Heart left ventricle (tissue), 13 donors: ENCODE measurements at regions not wholly inside any gene's neighbourhood (a gene's known extent, or its start where the extent isn't known, plus 50 kb on each side); places are given as distances from the start of the nearest gene placed in this dataset.

Experiments
- POLR2A ChIP-seq, 2 donors: fragments of 450-650 bp; IDR thresholded peaks; one replicate each; pipeline ENCODE4 v1.6.1; 2017; ENCODE audit warnings: antibody characterized with exemption in 2 of 2, mild to moderate bottlenecking in 2 of 2, moderate library complexity in 2 of 2
- TF ChIP-seq, protein P1 (sequence below), 12 donors: fragments of 200-600 bp; sonication (generic) in 4 of 12; IDR thresholded peaks; one replicate each; pipeline versions ENCODE4 v1.5.0 to v1.8.0; 2018 to 2022; ENCODE audit warnings: antibody characterized with exemption in 12 of 12, mild to moderate bottlenecking in 5 of 12
- donor health status: ischemic (EF 13 %, LVEDD 7.1; RV severe dilation, severe dysfunction).
- donor health status: DM: no; HTN: yes; CAD: no.
- donor health status: DM: no; HTN: no; CAD: no.
- donor health status: ischemic (EF 25% LVEDD 6.9; RV normal size, moderate dysfunction).
- donor health status: ischemic (EF 25% LVEDD 5.7; RV mildly dilated, moderate dysfunction).
- donor health status: ischemic (EF 35%, LVEDD 5.7; RV mildly dilated, moderate dysfunction).
- donor health status: nonischemic (EF 11% LVEDD 7.7; RV severe dilation, severe dysfunction).
- donor health status: DM: yes; HTN: yes; CAD: no.
- donor health status: PGD.
- donor health status: ischemic (EF 29% LVEDD 5.4; RV normal size, mild dysfunction).
- donor health status: nonischemic (EF 23%, LVEDD 6.1; RV moderate dilation, normal function).

DNA sequence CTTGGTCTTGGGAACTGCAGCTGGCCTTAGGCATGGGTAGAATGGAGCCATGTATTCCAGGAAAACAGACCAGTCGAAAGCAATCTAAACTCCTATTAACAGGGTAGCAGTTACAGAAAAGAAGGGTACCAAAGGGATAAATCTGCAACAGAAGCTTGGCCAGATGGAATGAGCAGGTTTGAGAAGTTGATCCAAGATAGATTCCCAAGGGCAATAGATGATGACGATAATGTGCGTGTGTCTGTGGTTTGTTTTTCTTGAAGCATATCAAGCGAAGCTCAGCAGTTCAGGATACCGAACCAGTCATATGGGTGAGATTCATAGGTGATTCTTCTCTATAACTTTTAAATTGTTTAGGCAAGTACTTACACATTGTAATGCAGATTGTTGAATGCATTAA, 203.8 kb upstream of the SEMA6D start:
- no peak for TF ChIP-seq POLR2A (IDR thresholded peaks at IDR 0.05)
- TF ChIP-seq, protein P1, sequence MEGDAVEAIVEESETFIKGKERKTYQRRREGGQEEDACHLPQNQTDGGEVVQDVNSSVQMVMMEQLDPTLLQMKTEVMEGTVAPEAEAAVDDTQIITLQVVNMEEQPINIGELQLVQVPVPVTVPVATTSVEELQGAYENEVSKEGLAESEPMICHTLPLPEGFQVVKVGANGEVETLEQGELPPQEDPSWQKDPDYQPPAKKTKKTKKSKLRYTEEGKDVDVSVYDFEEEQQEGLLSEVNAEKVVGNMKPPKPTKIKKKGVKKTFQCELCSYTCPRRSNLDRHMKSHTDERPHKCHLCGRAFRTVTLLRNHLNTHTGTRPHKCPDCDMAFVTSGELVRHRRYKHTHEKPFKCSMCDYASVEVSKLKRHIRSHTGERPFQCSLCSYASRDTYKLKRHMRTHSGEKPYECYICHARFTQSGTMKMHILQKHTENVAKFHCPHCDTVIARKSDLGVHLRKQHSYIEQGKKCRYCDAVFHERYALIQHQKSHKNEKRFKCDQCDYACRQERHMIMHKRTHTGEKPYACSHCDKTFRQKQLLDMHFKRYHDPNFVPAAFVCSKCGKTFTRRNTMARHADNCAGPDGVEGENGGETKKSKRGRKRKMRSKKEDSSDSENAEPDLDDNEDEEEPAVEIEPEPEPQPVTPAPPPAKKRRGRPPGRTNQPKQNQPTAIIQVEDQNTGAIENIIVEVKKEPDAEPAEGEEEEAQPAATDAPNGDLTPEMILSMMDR (IDR thresholded peaks at IDR 0.05) = no peak
